K562 (cell line): ENCODE measurements at regions not wholly inside any gene's neighbourhood (a gene's known extent, or its start where the extent isn't known, plus 50 kb on each side); places are given as distances from the start of the nearest gene placed in this dataset.

ENCODE experiments used
- ATAC-seq: fragments of 200-7000 bp; cut with Tn5 transposase; 3 replicates; pipeline ENCODE4 v1.9.1; 2020; ENCODE audit warnings: moderate library complexity
- BruUV-seq: library from RNA; stranded (reverse); fragments of 400-500 nt; replicated peaks from 2 replicates; lab custom pipeline; 2021; lab: Mats Ljungman, UMichigan
- CTCF ChIA-PET: fragments of 300-600 bp; formaldehyde crosslinking; extraction: SDS; loops from one replicate; lab custom pipeline; 2021; ENCODE audit warnings: low intra/inter-chr PET ratio; lab: Yijun Ruan, JAX
- POLR2A ChIA-PET: fragments of 300-600, 350-650 bp; sonication (Branson Sonifier 250); formaldehyde crosslinking; extraction: SDS; loops from one replicate; lab custom pipeline; 2021; ENCODE audit warnings: antibody characterized with exemption, inconsistent platforms; lab: Yijun Ruan, JAX
- DNase-seq, 4 experiments: peaks; one replicate each; pipeline versions ENCODE4 v3.0.0 to v3.0.0-alpha.2; 2011 to 2018; ENCODE audit warnings: low spot score in 3 of 4, mixed read lengths in 3 of 4; ENCODE audit errors: extremely low read depth in 1 of 4
- FAIRE-seq: peaks from 2 replicates; lab custom pipeline; 2011; peaks lifted over from hg19 to GRCh38; lab: Jason Lieb, UNC
- H2AFZ ChIP-seq: 2 replicates; pipeline ENCODE4 v1.6.0; 2011; ENCODE audit warnings: low read depth, low read length, control low read depth, inconsistent platforms
- H3K27ac ChIP-seq: fragments of 200-600 bp; 3 replicates; pipeline ENCODE4 v1.8.0; 2011; ENCODE audit warnings: low read depth, mild to moderate bottlenecking, control low read depth, inconsistent platforms, low read length, moderate library complexity, mixed read lengths; ENCODE audit errors: extremely low read depth
- H3K27me3 ChIP-seq, 2 experiments: fragments of 300-600 bp in 1 of 2; 2 replicates in 1 of 2; 3 replicates in 1 of 2; pipeline versions ENCODE4 v1.6.0 to v1.8.0; 2011; ENCODE audit warnings: inconsistent platforms in 2 of 2, low read length in 2 of 2, mild to moderate bottlenecking in 1 of 2, mixed read lengths in 1 of 2, moderate library complexity in 1 of 2; ENCODE audit not compliant: control insufficient read depth in 2 of 2, insufficient read depth in 2 of 2
- H3K36me3 ChIP-seq: fragments of 300-600 bp; 3 replicates; pipeline ENCODE4 v1.8.0; 2011; ENCODE audit warnings: mild to moderate bottlenecking, low read length, inconsistent platforms; ENCODE audit not compliant: control insufficient read depth, insufficient read depth
- H3K4me1 ChIP-seq, 2 experiments: fragments of 200-600 bp in 1 of 2; replicated peaks in 1 of 2; 2 replicates in 1 of 2; 3 replicates in 1 of 2; pipeline versions ENCODE4 v1.5.1 to v1.8.0; 2011; ENCODE audit warnings: inconsistent platforms in 2 of 2, low read length in 2 of 2, mild to moderate bottlenecking in 1 of 2, mixed read lengths in 1 of 2, moderate library complexity in 1 of 2; ENCODE audit not compliant: control insufficient read depth in 2 of 2, insufficient read depth in 2 of 2
- H3K4me2 ChIP-seq: 2 replicates; pipeline ENCODE4 v1.6.1; 2011; ENCODE audit warnings: low read length, control low read depth, inconsistent platforms, mixed read lengths; ENCODE audit not compliant: insufficient read depth
- H3K4me3 ChIP-seq: fragments of 200-600 bp; sonication (generic), shearing (Covaris generic); 2 replicates; pipeline ENCODE4 v1.5.1; 2016; ENCODE audit warnings: control low read depth, inconsistent platforms
- H3K79me2 ChIP-seq: fragments of 200-600 bp; 3 replicates; pipeline ENCODE4 v1.8.0; 2011; ENCODE audit warnings: low read length, inconsistent platforms; ENCODE audit not compliant: control insufficient read depth, insufficient read depth
- H3K9ac ChIP-seq, 2 experiments: 2 replicates each; pipeline versions ENCODE4 v1.6.0 to v1.6.1; 2011; ENCODE audit warnings: low read depth in 2 of 2, low read length in 2 of 2, control low read depth in 1 of 2, inconsistent platforms in 1 of 2, mild to moderate bottlenecking in 1 of 2, mixed read lengths in 1 of 2; ENCODE audit not compliant: insufficient read depth in 1 of 2
- H3K9me1 ChIP-seq: one replicate; pipeline ENCODE4 v1.6.0; 2011; ENCODE audit warnings: inconsistent platforms, mild to moderate bottlenecking, low read length, moderate library complexity; ENCODE audit not compliant: control insufficient read depth, insufficient read depth
- H3K9me3 ChIP-seq: replicated peaks from 2 replicates; pipeline ENCODE4 v1.5.1; 2011; ENCODE audit warnings: low read depth, low read length, inconsistent platforms; ENCODE audit not compliant: control insufficient read depth, insufficient read depth
- H4K20me1 ChIP-seq: replicated peaks from 2 replicates; pipeline ENCODE4 v1.6.1; 2011; ENCODE audit warnings: low read length, inconsistent platforms, mixed read lengths; ENCODE audit not compliant: control insufficient read depth, insufficient read depth
- CREM ChIP-seq: IDR thresholded peaks from 2 replicates; pipeline ENCODE4 v1.6.1; 2014; ENCODE audit warnings: antibody characterized with exemption, low read depth
- MECOM ChIP-seq: fragments of 250-450 bp; sonication (Bioruptor Pico); IDR thresholded peaks from 2 replicates; pipeline ENCODE4 v1.8.0; 2022; ENCODE audit warnings: inconsistent platforms
- RBBP5 ChIP-seq: fragments of 200-600 bp; sonication (generic); IDR thresholded peaks from 2 replicates; pipeline ENCODE4 v1.6.1; 2012; ENCODE audit warnings: borderline replicate concordance, mild to moderate bottlenecking, low read length, control low read depth, inconsistent platforms; ENCODE audit not compliant: insufficient read depth, poor library complexity, severe bottlenecking
- SAFB2 ChIP-seq: fragments of 200-400 bp; formaldehyde crosslinking; IDR thresholded peaks from 2 replicates; pipeline ENCODE4 v1.6.1; 2018; ENCODE audit warnings: borderline replicate concordance, low read length, low read depth, moderate library complexity; ENCODE audit not compliant: severe bottlenecking
- SMARCE1 ChIP-seq: fragments of 450-650 bp; IDR thresholded peaks from 2 replicates; pipeline ENCODE4 v1.7.1; 2016; ENCODE audit warnings: mild to moderate bottlenecking
- ZNF644 ChIP-seq: fragments of 200-800 bp; sonication (Bioruptor generic); IDR thresholded peaks from 2 replicates; pipeline ENCODE4 v1.6.1; 2016; ENCODE audit warnings: low read depth, missing genetic modification characterization, missing compliant biosample characterization
- ZNF707 ChIP-seq: fragments of 250-450 bp; sonication (Bioruptor Pico); conservative IDR thresholded peaks from 2 replicates; pipeline ENCODE4 v1.8.0; 2022; ENCODE audit warnings: inconsistent platforms, mild to moderate bottlenecking, moderate library complexity
- ZSCAN29 ChIP-seq: fragments of 450-650 bp; IDR thresholded peaks from 2 replicates; pipeline ENCODE4 v1.6.1; 2017
- WGBS: fragments of 100-300 bp; shearing (Covaris generic); methylation state at CpG from one replicate; pipeline ENCODE4 v1.1.6; 2016; ENCODE audit warnings: low coverage, mixed read lengths; ENCODE audit not compliant: insufficient coverage; ENCODE audit errors: missing lambda C conversion rate; 5-methylcytosine and 5-hydroxymethylcytosine counted together
- in situ Hi-C: fragments of 300-500 bp; cut with MboI; formaldehyde crosslinking; loops from 4 replicates; pipeline ENCODE4 v1.15.0; 2018; ENCODE audit warnings: inconsistent platforms, mixed read lengths
- intact Hi-C: fragments of 100-400 bp; cut with micrococcal nuclease; formaldehyde crosslinking; loops from 2 replicates; pipeline ENCODE4 v1.14.2; 2022
- TF ChIP-seq, protein P1 (sequence below): fragments of 450-650 bp; IDR thresholded peaks from 2 replicates; pipeline ENCODE4 v1.6.1; 2016

GRCh38 chr6:88538840-88539239, 372.7 kb upstream of the CNR1 start:
- ChIA-PET POLR2A (interaction anchor here (1.0 to 1.7 kb wide), 2 partner anchors 9 to 10 kb away, joined by 4 read pairs; no protein-coding TSS in a partner anchor), CTCF (no interaction called here)
- no peak for ATAC-seq
- 0% methylated on average over 3 of the region's 3 CpGs for WGBS
- intact Hi-C loops = no loop called here
- Histone ChIP-seq H3K9me3 (no peaks in the 10 kb centered on the region), H3K9ac (no peak overlapping the region), H3K4me2 (no peak overlapping the region), H3K79me2 (no peaks in the 10 kb centered on the region), H3K27ac (no peak overlapping the region), H4K20me1 (no peaks in the 10 kb centered on the region), H2AFZ (no peak overlapping the region), H3K4me3 (no peak overlapping the region), H3K36me3 (no peaks in the 10 kb centered on the region), H3K9me1 (no peaks in the 10 kb centered on the region), H3K27me3 (peaks cover 0 to 21% of the 10 kb centered on the region in 2 experiments; a peak in 4 of 5 replicates), H3K4me1 (no peaks in the 10 kb centered on the region)
- no peak for FAIRE-seq
- TF ChIP-seq MECOM (CRISPR knock-in tag) (no peak), SAFB2 (no peak), ZNF707 (CRISPR knock-in tag) (no peak), ZNF644 (no peak), ZSCAN29 (no peak), SMARCE1 (no peak), RBBP5 (no peak), CREM (no peak)
- TF ChIP-seq, protein P1, sequence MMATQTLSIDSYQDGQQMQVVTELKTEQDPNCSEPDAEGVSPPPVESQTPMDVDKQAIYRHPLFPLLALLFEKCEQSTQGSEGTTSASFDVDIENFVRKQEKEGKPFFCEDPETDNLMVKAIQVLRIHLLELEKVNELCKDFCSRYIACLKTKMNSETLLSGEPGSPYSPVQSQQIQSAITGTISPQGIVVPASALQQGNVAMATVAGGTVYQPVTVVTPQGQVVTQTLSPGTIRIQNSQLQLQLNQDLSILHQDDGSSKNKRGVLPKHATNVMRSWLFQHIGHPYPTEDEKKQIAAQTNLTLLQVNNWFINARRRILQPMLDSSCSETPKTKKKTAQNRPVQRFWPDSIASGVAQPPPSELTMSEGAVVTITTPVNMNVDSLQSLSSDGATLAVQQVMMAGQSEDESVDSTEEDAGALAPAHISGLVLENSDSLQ = no peak
- BruUV-seq = no TSS peak
- no peak for DNase-seq
- in situ Hi-C loops = no loop called here
